ENCODE measurements at regions not wholly inside any gene's neighbourhood (a gene's known extent, or its start where the extent isn't known, plus 50 kb on each side); places are given as distances from the start of the nearest gene placed in this dataset.

DNA sequence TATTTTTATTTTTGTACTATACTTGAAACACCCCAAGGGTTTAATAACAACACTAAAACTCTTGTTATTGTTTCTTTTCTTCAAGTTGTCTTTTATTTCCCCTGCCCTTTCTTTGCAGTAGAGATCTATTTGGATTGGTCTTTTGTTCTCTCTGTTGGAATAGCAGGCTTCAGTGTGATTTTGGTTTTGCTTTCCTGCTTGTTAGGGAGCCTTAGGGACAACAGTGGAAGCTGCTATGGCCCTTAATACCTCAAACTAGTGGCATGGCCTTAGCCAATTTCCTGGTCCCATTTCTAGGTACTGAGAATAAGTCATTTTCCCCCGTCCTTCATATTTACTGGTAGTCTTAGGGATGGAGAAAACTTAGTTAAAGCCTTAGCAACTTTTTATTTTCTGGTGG, 535.4 kb upstream of the NDST4 start:
- TF ChIP-seq, protein P1, sequence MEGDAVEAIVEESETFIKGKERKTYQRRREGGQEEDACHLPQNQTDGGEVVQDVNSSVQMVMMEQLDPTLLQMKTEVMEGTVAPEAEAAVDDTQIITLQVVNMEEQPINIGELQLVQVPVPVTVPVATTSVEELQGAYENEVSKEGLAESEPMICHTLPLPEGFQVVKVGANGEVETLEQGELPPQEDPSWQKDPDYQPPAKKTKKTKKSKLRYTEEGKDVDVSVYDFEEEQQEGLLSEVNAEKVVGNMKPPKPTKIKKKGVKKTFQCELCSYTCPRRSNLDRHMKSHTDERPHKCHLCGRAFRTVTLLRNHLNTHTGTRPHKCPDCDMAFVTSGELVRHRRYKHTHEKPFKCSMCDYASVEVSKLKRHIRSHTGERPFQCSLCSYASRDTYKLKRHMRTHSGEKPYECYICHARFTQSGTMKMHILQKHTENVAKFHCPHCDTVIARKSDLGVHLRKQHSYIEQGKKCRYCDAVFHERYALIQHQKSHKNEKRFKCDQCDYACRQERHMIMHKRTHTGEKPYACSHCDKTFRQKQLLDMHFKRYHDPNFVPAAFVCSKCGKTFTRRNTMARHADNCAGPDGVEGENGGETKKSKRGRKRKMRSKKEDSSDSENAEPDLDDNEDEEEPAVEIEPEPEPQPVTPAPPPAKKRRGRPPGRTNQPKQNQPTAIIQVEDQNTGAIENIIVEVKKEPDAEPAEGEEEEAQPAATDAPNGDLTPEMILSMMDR (conservative IDR thresholded peaks at IDR 0.05; ENCODE audit: low read length) = no peak
- TF ChIP-seq EZH2phosphoT487 (IDR thresholded peaks at IDR 0.05; ENCODE audit: borderline replicate concordance) = no peak
- Histone ChIP-seq H3K9me2 (replicated peaks; ENCODE audit: low read depth, low read length) (no peaks in the 10 kb centered on the region), H3K79me2 (ENCODE audit: insufficient read depth, low read length) (no peaks in the 10 kb centered on the region), H3K9me3 (ENCODE audit: insufficient read depth, low read depth, low read length) (no peaks in the 10 kb centered on the region), H4K20me1 (ENCODE audit: insufficient read depth, low read length, poor library complexity, severe bottlenecking) (no peaks in the 10 kb centered on the region), H3K4me2 (ENCODE audit: low read depth, low read length, poor library complexity, severe bottlenecking) (no peak overlapping the region), H2AFZ (ENCODE audit: low read length) (no peak overlapping the region), H3K4me3 (ENCODE audit: low read length, poor library complexity, severe bottlenecking) (no peak overlapping the region), H3K36me3 (ENCODE audit: insufficient read depth, low read length) (no peaks in the 10 kb centered on the region), H3K9ac (ENCODE audit: low read depth, low read length, poor library complexity, severe bottlenecking) (no peak overlapping the region), H3K27me3 (ENCODE audit: insufficient read depth, low read length, poor library complexity, severe bottlenecking) (no peaks in the 10 kb centered on the region), H3F3A (ENCODE audit: low read depth) (no peaks in the 10 kb centered on the region), H3K4me1 (ENCODE audit: insufficient read depth, low read length, poor library complexity, severe bottlenecking) (no peaks in the 10 kb centered on the region)

DNA sequence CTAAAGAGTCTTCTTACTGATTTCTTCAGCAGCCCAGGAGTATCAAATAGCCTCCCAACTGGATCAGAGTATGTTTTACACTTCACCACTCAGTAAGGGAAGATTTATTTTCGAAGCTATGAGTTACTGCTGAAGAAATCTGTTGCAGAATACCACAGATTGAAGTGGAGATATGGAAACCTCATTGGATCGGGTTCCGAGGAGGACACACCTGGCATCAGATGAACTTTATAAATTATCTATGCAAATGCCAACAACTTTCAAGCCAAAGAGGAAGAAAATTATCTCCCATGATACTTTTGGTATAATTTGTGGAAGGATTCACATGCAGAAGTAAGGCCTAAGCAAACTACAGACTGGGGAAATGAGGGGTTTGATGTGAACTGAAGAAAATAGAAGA, 515.9 kb upstream of the NDST4 start:
- Histone ChIP-seq H3K79me2 (ENCODE audit: insufficient read depth, low read length) (no peaks in the 10 kb centered on the region), H2AFZ (ENCODE audit: low read length) (no peak overlapping the region), H3K36me3 (ENCODE audit: insufficient read depth, low read length) (no peaks in the 10 kb centered on the region), H3K9ac (ENCODE audit: low read depth, low read length, poor library complexity, severe bottlenecking) (no peak overlapping the region), H3K4me2 (ENCODE audit: low read depth, low read length, poor library complexity, severe bottlenecking) (no peak overlapping the region), H4K20me1 (ENCODE audit: insufficient read depth, low read length, poor library complexity, severe bottlenecking) (no peaks in the 10 kb centered on the region), H3K4me1 (ENCODE audit: insufficient read depth, low read length, poor library complexity, severe bottlenecking) (no peaks in the 10 kb centered on the region), H3K9me2 (replicated peaks; ENCODE audit: low read depth, low read length) (no peaks in the 10 kb centered on the region), H3K9me3 (ENCODE audit: insufficient read depth, low read depth, low read length) (no peaks in the 10 kb centered on the region), H3K4me3 (ENCODE audit: low read length, poor library complexity, severe bottlenecking) (no peak overlapping the region), H3F3A (ENCODE audit: low read depth) (no peaks in the 10 kb centered on the region), H3K27me3 (ENCODE audit: insufficient read depth, low read length, poor library complexity, severe bottlenecking) (no peaks in the 10 kb centered on the region)
- TF ChIP-seq, protein P1 (conservative IDR thresholded peaks at IDR 0.05; ENCODE audit: low read length) = no peak
- TF ChIP-seq EZH2phosphoT487 (IDR thresholded peaks at IDR 0.05; ENCODE audit: borderline replicate concordance) = no peak

DNA sequence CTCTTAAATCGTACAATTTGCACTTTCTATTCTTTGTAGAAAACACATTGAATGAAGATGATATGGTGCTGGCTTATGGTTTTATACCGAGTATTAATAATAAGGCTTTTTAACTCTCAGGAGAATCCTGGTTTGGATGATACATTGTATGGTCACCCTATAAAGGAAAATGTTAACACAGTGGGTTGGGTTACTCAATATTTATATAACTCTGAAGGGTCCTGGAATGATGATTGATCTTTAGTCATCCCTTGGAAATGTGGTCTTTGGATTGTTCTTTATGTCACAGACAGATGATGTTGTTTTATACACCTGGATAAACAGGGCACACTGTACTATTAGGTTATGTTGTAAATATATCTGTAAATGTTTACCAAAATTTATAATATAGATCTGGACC, 496.2 kb upstream of the NDST4 start:
- H3K4me2 ChIP-seq (ENCODE audit: low read depth, low read length, poor library complexity, severe bottlenecking) = no peak overlapping the region
- H3K27me3 ChIP-seq (ENCODE audit: insufficient read depth, low read length, poor library complexity, severe bottlenecking) = no peaks in the 10 kb centered on the region
- no peak for TF ChIP-seq EZH2phosphoT487 (IDR thresholded peaks at IDR 0.05; ENCODE audit: borderline replicate concordance)
- TF ChIP-seq, protein P1 (conservative IDR thresholded peaks at IDR 0.05; ENCODE audit: low read length) = no peak
- H3K4me1 ChIP-seq (ENCODE audit: insufficient read depth, low read length, poor library complexity, severe bottlenecking) = no peaks in the 10 kb centered on the region
- no peaks in the 10 kb centered on the region for H4K20me1 ChIP-seq (ENCODE audit: insufficient read depth, low read length, poor library complexity, severe bottlenecking)
- H3F3A ChIP-seq (ENCODE audit: low read depth) = no peaks in the 10 kb centered on the region
- no peaks in the 10 kb centered on the region for H3K9me2 ChIP-seq (replicated peaks; ENCODE audit: low read depth, low read length)
- H3K9me3 ChIP-seq (ENCODE audit: insufficient read depth, low read depth, low read length) = no peaks in the 10 kb centered on the region
- H3K36me3 ChIP-seq (ENCODE audit: insufficient read depth, low read length) = no peaks in the 10 kb centered on the region
- no peaks in the 10 kb centered on the region for H3K79me2 ChIP-seq (ENCODE audit: insufficient read depth, low read length)
- H2AFZ ChIP-seq (ENCODE audit: low read length) = no peak overlapping the region
- no peak overlapping the region for H3K4me3 ChIP-seq (ENCODE audit: low read length, poor library complexity, severe bottlenecking)
- H3K9ac ChIP-seq (ENCODE audit: low read depth, low read length, poor library complexity, severe bottlenecking) = no peak overlapping the region
